ENCODE measurements at regions not wholly inside any gene's neighbourhood (a gene's known extent, or its start where the extent isn't known, plus 50 kb on each side); places are given as distances from the start of the nearest gene placed in this dataset.

GRCh38 chr11:45395947-45396346 is 109.8 kb upstream of the SYT13 start (continued):
- TF ChIP-seq, protein P1, sequence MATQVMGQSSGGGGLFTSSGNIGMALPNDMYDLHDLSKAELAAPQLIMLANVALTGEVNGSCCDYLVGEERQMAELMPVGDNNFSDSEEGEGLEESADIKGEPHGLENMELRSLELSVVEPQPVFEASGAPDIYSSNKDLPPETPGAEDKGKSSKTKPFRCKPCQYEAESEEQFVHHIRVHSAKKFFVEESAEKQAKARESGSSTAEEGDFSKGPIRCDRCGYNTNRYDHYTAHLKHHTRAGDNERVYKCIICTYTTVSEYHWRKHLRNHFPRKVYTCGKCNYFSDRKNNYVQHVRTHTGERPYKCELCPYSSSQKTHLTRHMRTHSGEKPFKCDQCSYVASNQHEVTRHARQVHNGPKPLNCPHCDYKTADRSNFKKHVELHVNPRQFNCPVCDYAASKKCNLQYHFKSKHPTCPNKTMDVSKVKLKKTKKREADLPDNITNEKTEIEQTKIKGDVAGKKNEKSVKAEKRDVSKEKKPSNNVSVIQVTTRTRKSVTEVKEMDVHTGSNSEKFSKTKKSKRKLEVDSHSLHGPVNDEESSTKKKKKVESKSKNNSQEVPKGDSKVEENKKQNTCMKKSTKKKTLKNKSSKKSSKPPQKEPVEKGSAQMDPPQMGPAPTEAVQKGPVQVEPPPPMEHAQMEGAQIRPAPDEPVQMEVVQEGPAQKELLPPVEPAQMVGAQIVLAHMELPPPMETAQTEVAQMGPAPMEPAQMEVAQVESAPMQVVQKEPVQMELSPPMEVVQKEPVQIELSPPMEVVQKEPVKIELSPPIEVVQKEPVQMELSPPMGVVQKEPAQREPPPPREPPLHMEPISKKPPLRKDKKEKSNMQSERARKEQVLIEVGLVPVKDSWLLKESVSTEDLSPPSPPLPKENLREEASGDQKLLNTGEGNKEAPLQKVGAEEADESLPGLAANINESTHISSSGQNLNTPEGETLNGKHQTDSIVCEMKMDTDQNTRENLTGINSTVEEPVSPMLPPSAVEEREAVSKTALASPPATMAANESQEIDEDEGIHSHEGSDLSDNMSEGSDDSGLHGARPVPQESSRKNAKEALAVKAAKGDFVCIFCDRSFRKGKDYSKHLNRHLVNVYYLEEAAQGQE (IDR thresholded peaks at IDR 0.05; ENCODE audit: unreplicated experiment) = no peak
- TF ChIP-seq ZNF331 (CRISPR knock-in tag; IDR thresholded peaks at IDR 0.05; ENCODE audit: low read depth) (no peak), JUNB (IDR thresholded peaks at IDR 0.05; ENCODE audit: unreplicated experiment) (no peak), POLR2AphosphoS5 (IDR thresholded peaks at IDR 0.05; ENCODE audit: low read depth) (no peak), EZH2phosphoT487 (IDR thresholded peaks at IDR 0.05; ENCODE audit: unreplicated experiment) (no peak), CREB1 (CRISPR knock-in tag; IDR thresholded peaks at IDR 0.05; ENCODE audit: low read depth) (no peak)

DNA sequence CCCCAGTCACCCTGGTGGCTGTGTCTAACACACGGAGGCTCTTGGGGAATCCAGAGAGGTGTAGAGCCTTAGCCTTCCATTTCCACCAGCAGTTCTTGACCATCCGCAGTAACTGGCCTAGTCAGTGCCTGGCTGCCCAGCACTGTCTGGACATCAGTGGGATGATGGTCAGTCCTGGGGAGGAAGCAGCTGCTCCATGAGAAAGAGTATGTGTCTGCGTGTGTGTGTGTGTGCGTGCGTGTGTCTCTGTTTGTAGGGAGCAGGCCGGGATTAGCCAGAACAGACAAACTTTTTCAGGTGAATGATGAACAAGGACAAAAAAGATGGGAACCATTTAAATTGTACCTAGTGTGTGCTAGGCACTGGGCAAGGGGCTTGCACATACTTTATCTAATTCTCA is 109.3 kb upstream of the SYT13 start:
- Histone ChIP-seq H3K27me3 (ENCODE audit: insufficient read depth) (no peaks in the 10 kb centered on the region), H3K36me3 (ENCODE audit: insufficient read depth) (no peaks in the 10 kb centered on the region), H3K4me1 (ENCODE audit: insufficient read depth) (0 out of 2 replicates have a peak, but pooled peaks cover 9% of the 10 kb centered on the region), H3K27ac (ENCODE audit: low read depth) (no peak overlapping the region), H3K79me2 (replicated peaks; ENCODE audit: insufficient read depth) (no peaks in the 10 kb centered on the region), H3K9me2 (ENCODE audit: insufficient read depth) (no peaks in the 10 kb centered on the region), H3K4me3 (no peak overlapping the region), H3F3A (replicated peaks; ENCODE audit: low read depth) (no peaks in the 10 kb centered on the region), H4K20me1 (replicated peaks; ENCODE audit: insufficient read depth) (no peaks in the 10 kb centered on the region), H3K4me2 (no peak overlapping the region), H2AFZ (no peak overlapping the region)
- peaks cover 11% of the 10 kb centered on the region; the same call in 2 of the 3 replicates for H3K4me1 Mint-ChIP-seq
- DNase-seq (ENCODE audit: low spot score) (no peak), ATAC-seq (no peak)
- H3K4me3 Mint-ChIP-seq = no peak overlapping the region
- H3K27ac Mint-ChIP-seq = no peak overlapping the region
- no peaks in the 10 kb centered on the region for H3K36me3 Mint-ChIP-seq (ENCODE audit: low read depth)
- H3K27me3 Mint-ChIP-seq (ENCODE audit: insufficient read depth, low read depth, poor library complexity) = peaks cover 6% of the 10 kb centered on the region
- no peak for TF ChIP-seq ZNF331 (CRISPR knock-in tag; IDR thresholded peaks at IDR 0.05; ENCODE audit: low read depth)
- no peaks in the 10 kb centered on the region for H3K9me3 Mint-ChIP-seq

- peaks cover 8% of the 10 kb centered on the region for H3K27me3 Mint-ChIP-seq (ENCODE audit: insufficient read depth, low read depth, poor library complexity)
- H3K4me3 Mint-ChIP-seq = no peak overlapping the region
- peaks cover 5% of the 10 kb centered on the region for H3K4me1 Mint-ChIP-seq
- H3K27me3 ChIP-seq (ENCODE audit: insufficient read depth) = no peaks in the 10 kb centered on the region
- H3K27ac ChIP-seq (ENCODE audit: low read depth) = no peak overlapping the region
- H3K79me2 ChIP-seq (replicated peaks; ENCODE audit: insufficient read depth) = no peaks in the 10 kb centered on the region
- no peaks in the 10 kb centered on the region for H3K9me2 ChIP-seq (ENCODE audit: insufficient read depth)
- H3K9me3 Mint-ChIP-seq = no peaks in the 10 kb centered on the region
- H3K36me3 Mint-ChIP-seq (ENCODE audit: low read depth) = no peaks in the 10 kb centered on the region
- H3K36me3 ChIP-seq (ENCODE audit: insufficient read depth) = no peaks in the 10 kb centered on the region
- ATAC-seq = no peak
- H3K4me2 ChIP-seq = no peak overlapping the region
- H3K27ac Mint-ChIP-seq = no peak overlapping the region
- H3F3A ChIP-seq (replicated peaks; ENCODE audit: low read depth) = no peaks in the 10 kb centered on the region
- no peaks in the 10 kb centered on the region for H4K20me1 ChIP-seq (replicated peaks; ENCODE audit: insufficient read depth)
- H2AFZ ChIP-seq = no peak overlapping the region
- 0 out of 2 replicates have a peak, but pooled peaks cover 3% of the 10 kb centered on the region for H3K4me1 ChIP-seq (ENCODE audit: insufficient read depth)
- H3K4me3 ChIP-seq = no peak overlapping the region
- DNase-seq (ENCODE audit: low spot score) = no peak
- TF ChIP-seq, protein P2, sequence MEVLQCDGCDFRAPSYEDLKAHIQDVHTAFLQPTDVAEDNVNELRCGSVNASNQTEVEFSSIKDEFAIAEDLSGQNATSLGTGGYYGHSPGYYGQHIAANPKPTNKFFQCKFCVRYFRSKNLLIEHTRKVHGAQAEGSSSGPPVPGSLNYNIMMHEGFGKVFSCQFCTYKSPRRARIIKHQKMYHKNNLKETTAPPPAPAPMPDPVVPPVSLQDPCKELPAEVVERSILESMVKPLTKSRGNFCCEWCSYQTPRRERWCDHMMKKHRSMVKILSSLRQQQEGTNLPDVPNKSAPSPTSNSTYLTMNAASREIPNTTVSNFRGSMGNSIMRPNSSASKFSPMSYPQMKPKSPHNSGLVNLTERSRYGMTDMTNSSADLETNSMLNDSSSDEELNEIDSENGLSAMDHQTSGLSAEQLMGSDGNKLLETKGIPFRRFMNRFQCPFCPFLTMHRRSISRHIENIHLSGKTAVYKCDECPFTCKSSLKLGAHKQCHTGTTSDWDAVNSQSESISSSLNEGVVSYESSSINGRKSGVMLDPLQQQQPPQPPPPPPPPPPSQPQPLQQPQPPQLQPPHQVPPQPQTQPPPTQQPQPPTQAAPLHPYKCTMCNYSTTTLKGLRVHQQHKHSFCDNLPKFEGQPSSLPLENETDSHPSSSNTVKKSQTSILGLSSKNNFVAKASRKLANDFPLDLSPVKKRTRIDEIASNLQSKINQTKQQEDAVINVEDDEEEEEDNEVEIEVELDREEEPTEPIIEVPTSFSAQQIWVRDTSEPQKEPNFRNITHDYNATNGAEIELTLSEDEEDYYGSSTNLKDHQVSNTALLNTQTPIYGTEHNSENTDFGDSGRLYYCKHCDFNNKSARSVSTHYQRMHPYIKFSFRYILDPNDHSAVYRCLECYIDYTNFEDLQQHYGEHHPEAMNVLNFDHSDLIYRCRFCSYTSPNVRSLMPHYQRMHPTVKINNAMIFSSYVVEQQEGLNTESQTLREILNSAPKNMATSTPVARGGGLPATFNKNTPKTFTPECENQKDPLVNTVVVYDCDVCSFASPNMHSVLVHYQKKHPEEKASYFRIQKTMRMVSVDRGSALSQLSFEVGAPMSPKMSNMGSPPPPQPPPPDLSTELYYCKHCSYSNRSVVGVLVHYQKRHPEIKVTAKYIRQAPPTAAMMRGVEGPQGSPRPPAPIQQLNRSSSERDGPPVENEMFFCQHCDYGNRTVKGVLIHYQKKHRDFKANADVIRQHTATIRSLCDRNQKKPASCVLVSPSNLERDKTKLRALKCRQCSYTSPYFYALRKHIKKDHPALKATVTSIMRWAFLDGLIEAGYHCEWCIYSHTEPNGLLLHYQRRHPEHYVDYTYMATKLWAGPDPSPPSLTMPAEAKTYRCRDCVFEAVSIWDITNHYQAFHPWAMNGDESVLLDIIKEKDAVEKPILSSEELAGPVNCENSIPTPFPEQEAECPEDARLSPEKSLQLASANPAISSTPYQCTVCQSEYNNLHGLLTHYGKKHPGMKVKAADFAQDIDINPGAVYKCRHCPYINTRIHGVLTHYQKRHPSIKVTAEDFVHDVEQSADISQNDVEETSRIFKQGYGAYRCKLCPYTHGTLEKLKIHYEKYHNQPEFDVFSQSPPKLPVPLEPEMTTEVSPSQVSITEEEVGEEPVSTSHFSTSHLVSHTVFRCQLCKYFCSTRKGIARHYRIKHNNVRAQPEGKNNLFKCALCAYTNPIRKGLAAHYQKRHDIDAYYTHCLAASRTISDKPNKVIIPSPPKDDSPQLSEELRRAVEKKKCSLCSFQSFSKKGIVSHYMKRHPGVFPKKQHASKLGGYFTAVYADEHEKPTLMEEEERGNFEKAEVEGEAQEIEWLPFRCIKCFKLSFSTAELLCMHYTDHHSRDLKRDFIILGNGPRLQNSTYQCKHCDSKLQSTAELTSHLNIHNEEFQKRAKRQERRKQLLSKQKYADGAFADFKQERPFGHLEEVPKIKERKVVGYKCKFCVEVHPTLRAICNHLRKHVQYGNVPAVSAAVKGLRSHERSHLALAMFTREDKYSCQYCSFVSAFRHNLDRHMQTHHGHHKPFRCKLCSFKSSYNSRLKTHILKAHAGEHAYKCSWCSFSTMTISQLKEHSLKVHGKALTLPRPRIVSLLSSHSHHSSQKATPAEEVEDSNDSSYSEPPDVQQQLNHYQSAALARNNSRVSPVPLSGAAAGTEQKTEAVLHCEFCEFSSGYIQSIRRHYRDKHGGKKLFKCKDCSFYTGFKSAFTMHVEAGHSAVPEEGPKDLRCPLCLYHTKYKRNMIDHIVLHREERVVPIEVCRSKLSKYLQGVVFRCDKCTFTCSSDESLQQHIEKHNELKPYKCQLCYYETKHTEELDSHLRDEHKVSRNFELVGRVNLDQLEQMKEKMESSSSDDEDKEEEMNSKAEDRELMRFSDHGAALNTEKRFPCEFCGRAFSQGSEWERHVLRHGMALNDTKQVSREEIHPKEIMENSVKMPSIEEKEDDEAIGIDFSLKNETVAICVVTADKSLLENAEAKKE (CRISPR knock-in tag; IDR thresholded peaks at IDR 0.05) = no peak
- TF ChIP-seq STAT1 (IDR thresholded peaks at IDR 0.05; ENCODE audit: unreplicated experiment) = no peak
- TF ChIP-seq JUNB (IDR thresholded peaks at IDR 0.05; ENCODE audit: unreplicated experiment) = no peak
- no peak for TF ChIP-seq ZNF114 (CRISPR knock-in tag; IDR thresholded peaks at IDR 0.05)
- no peak for TF ChIP-seq NANOG (IDR thresholded peaks at IDR 0.05; ENCODE audit: borderline replicate concordance)
- TF ChIP-seq CREB1 (CRISPR knock-in tag; IDR thresholded peaks at IDR 0.05; ENCODE audit: low read depth) = no peak
These were observed 108.3 kb upstream of the SYT13 start for GRCh38 chr11:45394294-45395085.

Data from GM23338 (cell line).